ENCODE measurements at regions not wholly inside any gene's neighbourhood (a gene's known extent, or its start where the extent isn't known, plus 50 kb on each side); places are given as distances from the start of the nearest gene placed in this dataset.

DNA sequence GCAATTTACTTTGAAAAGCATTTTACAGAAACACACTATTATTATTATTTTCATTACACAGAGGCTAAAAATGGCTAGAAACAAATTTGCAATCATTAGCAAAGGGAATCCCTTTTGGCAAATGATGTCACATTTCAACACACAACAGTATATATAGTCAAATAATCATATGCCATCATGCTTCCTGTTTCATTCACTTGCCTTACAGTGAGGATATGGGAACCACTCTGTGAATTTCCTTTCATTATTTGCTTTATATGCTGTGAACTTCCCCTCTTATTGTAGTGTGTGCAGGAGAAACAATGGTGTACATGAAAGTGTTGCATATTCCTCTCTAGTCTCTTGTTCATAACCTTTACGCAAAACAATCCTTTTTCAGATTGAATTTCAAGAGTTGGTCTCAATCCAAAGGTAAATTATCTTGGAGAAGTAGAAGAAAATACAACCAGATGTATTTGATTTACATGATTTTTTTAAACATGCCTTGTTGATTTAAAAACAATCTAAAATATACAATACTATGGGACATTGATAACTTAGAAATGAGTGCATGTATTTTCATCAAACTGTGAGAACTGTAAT lies 657.3 kb downstream of the EFNB2 start:
- 72 to 86% (median 77%) methylated on average over 1 of the region's 1 CpG for WGBS, 4 donors
- TF ChIP-seq POLR2A (IDR thresholded peaks at IDR 0.05) = no peak
- TF ChIP-seq, protein P1, sequence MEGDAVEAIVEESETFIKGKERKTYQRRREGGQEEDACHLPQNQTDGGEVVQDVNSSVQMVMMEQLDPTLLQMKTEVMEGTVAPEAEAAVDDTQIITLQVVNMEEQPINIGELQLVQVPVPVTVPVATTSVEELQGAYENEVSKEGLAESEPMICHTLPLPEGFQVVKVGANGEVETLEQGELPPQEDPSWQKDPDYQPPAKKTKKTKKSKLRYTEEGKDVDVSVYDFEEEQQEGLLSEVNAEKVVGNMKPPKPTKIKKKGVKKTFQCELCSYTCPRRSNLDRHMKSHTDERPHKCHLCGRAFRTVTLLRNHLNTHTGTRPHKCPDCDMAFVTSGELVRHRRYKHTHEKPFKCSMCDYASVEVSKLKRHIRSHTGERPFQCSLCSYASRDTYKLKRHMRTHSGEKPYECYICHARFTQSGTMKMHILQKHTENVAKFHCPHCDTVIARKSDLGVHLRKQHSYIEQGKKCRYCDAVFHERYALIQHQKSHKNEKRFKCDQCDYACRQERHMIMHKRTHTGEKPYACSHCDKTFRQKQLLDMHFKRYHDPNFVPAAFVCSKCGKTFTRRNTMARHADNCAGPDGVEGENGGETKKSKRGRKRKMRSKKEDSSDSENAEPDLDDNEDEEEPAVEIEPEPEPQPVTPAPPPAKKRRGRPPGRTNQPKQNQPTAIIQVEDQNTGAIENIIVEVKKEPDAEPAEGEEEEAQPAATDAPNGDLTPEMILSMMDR (IDR thresholded peaks at IDR 0.05) = no peak
- H3K36me3 ChIP-seq (replicated peaks in 1 of 2) = no peaks in the 10 kb centered on the region

DNA sequence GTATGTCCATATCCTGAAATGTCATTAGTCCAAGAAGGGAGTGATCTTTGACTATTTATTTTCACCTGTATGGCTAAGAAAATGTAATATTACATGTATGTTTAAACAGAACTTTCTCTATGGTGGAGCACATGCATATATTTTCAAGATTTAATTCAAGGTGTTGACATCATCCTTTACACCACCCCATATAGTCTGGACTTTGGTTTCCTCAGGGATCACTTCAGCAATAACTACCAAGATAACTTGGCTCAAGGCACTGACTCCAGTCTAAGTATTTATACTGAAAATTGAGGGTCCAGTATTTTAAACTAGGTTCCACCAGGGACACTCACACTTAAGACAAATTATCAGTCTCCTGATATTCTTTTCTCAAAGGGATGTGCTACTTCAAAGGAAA lies 660.6 kb downstream of the EFNB2 start:
- Histone ChIP-seq H3K27me3 (no peaks in the 10 kb centered on the region), H3K9me3 (replicated peaks in 1 of 3) (no peaks in the 10 kb centered on the region), H3K4me1 (replicated peaks in 1 of 2) (no peaks in the 10 kb centered on the region), H3K27ac (no peak overlapping the region), H3K36me3 (replicated peaks in 1 of 2) (no peaks in the 10 kb centered on the region), H3K4me3 (no peak overlapping the region)
- no peak for TF ChIP-seq POLR2A (IDR thresholded peaks at IDR 0.05)
- intact Hi-C loops (cut with DNase I) = no loop called here
- DNase-seq = no peak

More for the DNA sequence above, 657.3 kb downstream of the EFNB2 start:
- Histone ChIP-seq H3K27me3 (no peaks in the 10 kb centered on the region), H3K4me1 (replicated peaks in 1 of 2) (no peaks in the 10 kb centered on the region), H3K4me3 (no peak overlapping the region), H3K9me3 (replicated peaks in 1 of 3) (no peaks in the 10 kb centered on the region), H3K27ac (no peak overlapping the region)
- DNase-seq = no peak
- intact Hi-C loops (cut with DNase I) = no loop called here

DNA sequence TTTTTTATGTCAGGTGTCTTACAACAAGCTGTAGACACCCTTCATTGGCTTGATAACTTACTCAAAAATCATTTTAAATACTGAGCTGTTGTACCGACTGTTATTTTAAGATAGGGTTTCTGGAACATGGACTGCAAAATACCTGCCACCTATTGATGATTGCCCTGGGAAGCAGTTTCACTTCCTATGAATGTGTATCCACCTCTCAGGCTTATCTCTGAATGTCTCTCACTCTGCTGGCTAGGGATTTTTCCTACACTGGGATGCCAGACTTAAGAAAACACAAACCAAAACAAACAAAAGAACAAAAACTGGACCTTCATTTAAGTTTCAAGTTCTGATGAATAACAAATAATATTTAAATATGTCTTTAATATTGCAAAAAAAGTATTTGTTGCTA lies 663.7 kb downstream of the EFNB2 start:
- TF ChIP-seq, protein P1 (IDR thresholded peaks at IDR 0.05) = no peak
- no peak for TF ChIP-seq POLR2A (IDR thresholded peaks at IDR 0.05)
- Histone ChIP-seq H3K4me3 (no peak overlapping the region), H3K27me3 (no peaks in the 10 kb centered on the region), H3K9me3 (replicated peaks in 1 of 3) (no peaks in the 10 kb centered on the region), H3K27ac (no peak overlapping the region), H3K36me3 (replicated peaks in 1 of 2) (no peaks in the 10 kb centered on the region), H3K4me1 (replicated peaks in 1 of 2) (no peaks in the 10 kb centered on the region)
- WGBS, 4 donors = 67 to 95% (median 91%) methylated on average over 1 of the region's 1 CpG
- intact Hi-C loops (cut with DNase I) = no loop called here
- DNase-seq = no peak

DNA sequence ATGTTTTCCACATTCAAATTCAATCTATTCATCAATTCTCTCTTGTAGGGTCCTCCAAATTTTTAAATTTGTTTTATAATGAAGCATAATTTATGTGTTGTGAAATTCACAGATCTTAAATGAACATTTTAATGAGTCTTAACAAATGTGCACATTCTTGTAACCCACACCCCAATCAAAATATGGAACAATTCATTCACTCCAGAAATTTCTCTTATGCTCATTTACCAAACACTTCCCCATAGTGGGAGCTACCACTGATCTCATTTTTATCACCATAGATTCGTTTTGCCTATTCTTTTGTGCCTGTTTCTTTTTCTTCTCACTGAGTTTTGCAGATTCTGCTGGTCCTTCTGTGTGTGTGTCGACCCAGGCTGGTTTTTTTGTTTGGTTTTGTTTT lies 664.1 kb downstream of the EFNB2 start:
- TF ChIP-seq POLR2A (IDR thresholded peaks at IDR 0.05) = no peak
- 55 to 69% (median 56%) methylated on average over 2 of the region's 2 CpGs for WGBS, 4 donors
- no peak overlapping the region for H3K27ac ChIP-seq
- intact Hi-C loops (cut with DNase I) = no loop called here
- no peaks in the 10 kb centered on the region for H3K9me3 ChIP-seq (replicated peaks in 1 of 3)
- no peaks in the 10 kb centered on the region for H3K27me3 ChIP-seq
- H3K4me1 ChIP-seq (replicated peaks in 1 of 2) = no peaks in the 10 kb centered on the region
- no peak for DNase-seq
- H3K4me3 ChIP-seq = no peak overlapping the region
- H3K36me3 ChIP-seq (replicated peaks in 1 of 2) = no peaks in the 10 kb centered on the region

DNA sequence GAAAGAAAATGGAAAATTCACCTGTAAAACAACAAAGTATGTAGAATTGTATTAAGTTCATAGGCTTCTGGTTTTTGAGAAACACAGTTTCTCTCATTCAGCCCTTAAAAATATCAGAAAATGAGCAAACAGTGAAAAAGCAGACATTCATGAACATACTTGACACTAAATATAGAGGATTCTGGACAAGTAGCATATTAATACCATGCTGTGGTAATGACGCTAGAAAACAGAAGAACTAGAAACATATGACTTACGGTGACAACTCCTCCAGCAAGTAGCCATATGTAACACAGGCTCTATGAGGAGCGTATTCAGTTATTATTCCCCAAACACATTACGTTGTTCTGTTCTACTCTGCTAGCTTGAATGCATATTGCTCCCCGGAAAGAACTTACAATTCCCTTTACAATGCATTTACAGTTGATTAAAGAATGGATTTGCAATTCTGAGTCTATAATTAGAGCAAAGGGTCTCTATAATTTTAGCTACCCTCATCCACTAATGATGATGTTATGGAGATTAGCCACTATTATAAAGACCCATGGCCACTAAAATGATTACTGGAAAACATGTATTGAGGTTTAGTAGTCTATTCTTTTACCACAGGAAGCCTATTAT lies 672.1 kb downstream of the EFNB2 start:
- Histone ChIP-seq H3K27me3 (no peaks in the 10 kb centered on the region), H3K27ac (no peak overlapping the region), H3K9me3 (replicated peaks in 1 of 3) (no peaks in the 10 kb centered on the region), H3K4me3 (no peak overlapping the region), H3K4me1 (replicated peaks in 1 of 2) (no peaks in the 10 kb centered on the region), H3K36me3 (replicated peaks in 1 of 2) (no peaks in the 10 kb centered on the region)
- intact Hi-C loops (cut with DNase I) = no loop called here
- DNase-seq = no peak
- no peak for TF ChIP-seq POLR2A (IDR thresholded peaks at IDR 0.05)
- TF ChIP-seq, protein P1 (IDR thresholded peaks at IDR 0.05) = no peak
- 87 to 94% (median 89%) methylated on average over 5 of the region's 5 CpGs for WGBS, 4 donors
